SK-N-SH (cell line): ENCODE measurements at regions not wholly inside any gene's neighbourhood (a gene's known extent, or its start where the extent isn't known, plus 50 kb on each side); places are given as distances from the start of the nearest gene placed in this dataset.
"Not testable (repeated sequence)": the region's sequence is repeated elsewhere in the genome, so short reads cannot be mapped to it uniquely, and the experiment has no call there.

Experiments
- CTCF ChIA-PET: fragments of 300-600, 350-600 bp; formaldehyde crosslinking; extraction: SDS; loops from one replicate; lab custom pipeline; 2021; lab: Yijun Ruan, JAX
- POLR2A ChIA-PET: fragments of 350-600 bp; sonication (Branson Sonifier 250); formaldehyde crosslinking; extraction: SDS; loops from one replicate; lab custom pipeline; 2020; ENCODE audit warnings: antibody characterized with exemption, inconsistent platforms; lab: Yijun Ruan, JAX
- DNase-seq: peaks from one replicate; pipeline ENCODE4 v3.0.0; 2012
- H2AFZ ChIP-seq: fragments of 200-600 bp; sonication (generic); 2 replicates; pipeline ENCODE4 v1.8.1; 2016; ENCODE audit warnings: antibody characterized with exemption, mild to moderate bottlenecking, low read depth
- H3F3A ChIP-seq: fragments of 200-600 bp; sonication (generic); replicated peaks from 2 replicates; pipeline ENCODE3; 2016; ENCODE audit warnings: antibody characterized with exemption, mild to moderate bottlenecking; ENCODE audit not compliant: insufficient read depth
- H3K27ac ChIP-seq, 2 experiments: fragments of 200-500 bp in 1 of 2; fragments of 200-600 bp in 1 of 2; sonication (Bioruptor generic) in 1 of 2; sonication (generic), shearing (Covaris generic) in 1 of 2; 2 replicates each; pipeline versions ENCODE4 v1.5.1 to v1.6.1; 2014 to 2016; ENCODE audit warnings: low read depth in 2 of 2, inconsistent platforms in 1 of 2, low read length in 1 of 2, mild to moderate bottlenecking in 1 of 2, mixed read lengths in 1 of 2
- H3K27me3 ChIP-seq: fragments of 200-600 bp; sonication (generic), shearing (Covaris generic); 2 replicates; pipeline ENCODE4 v1.6.1; 2016; ENCODE audit warnings: mixed run types; ENCODE audit not compliant: insufficient read depth
- H3K36me3 ChIP-seq, 2 experiments: fragments of 200-500 bp in 1 of 2; fragments of 200-600 bp in 1 of 2; sonication (Bioruptor generic) in 1 of 2; sonication (generic) in 1 of 2; replicated peaks in 1 of 2; 2 replicates each; pipeline versions ENCODE3 to v1.5.1; 2014 to 2016; ENCODE audit warnings: low read length in 1 of 2, mild to moderate bottlenecking in 1 of 2; ENCODE audit not compliant: insufficient read depth in 2 of 2, control insufficient read depth in 1 of 2
- H3K4me1 ChIP-seq, 2 experiments: fragments of 200-500 bp in 1 of 2; fragments of 200-600 bp in 1 of 2; sonication (Bioruptor generic) in 1 of 2; sonication (generic), shearing (Covaris generic) in 1 of 2; 2 replicates each; pipeline versions ENCODE4 v1.5.1 to v1.6.1; 2014 to 2016; ENCODE audit warnings: low read depth in 1 of 2, low read length in 1 of 2, mixed run types in 1 of 2; ENCODE audit not compliant: insufficient read depth in 2 of 2, control insufficient read depth in 1 of 2
- H3K4me2 ChIP-seq: fragments of 200-600 bp; sonication (generic), shearing (Covaris generic); 2 replicates; pipeline ENCODE4 v1.6.1; 2017; ENCODE audit warnings: mixed run types
- H3K4me3 ChIP-seq, 2 experiments: fragments of 200-500 bp in 1 of 2; fragments of 200-600 bp in 1 of 2; sonication (Bioruptor generic) in 1 of 2; sonication (generic), shearing (Covaris generic) in 1 of 2; 2 replicates each; pipeline versions ENCODE4 v1.5.1 to v1.8.1; 2014 to 2016; ENCODE audit warnings: low read depth in 2 of 2, inconsistent platforms in 1 of 2, low read length in 1 of 2, mild to moderate bottlenecking in 1 of 2, mixed read lengths in 1 of 2, moderate library complexity in 1 of 2
- H3K79me2 ChIP-seq: fragments of 200-600 bp; sonication (generic); 2 replicates; pipeline ENCODE4 v1.8.1; 2017; ENCODE audit warnings: mild to moderate bottlenecking; ENCODE audit not compliant: insufficient read depth
- H3K9ac ChIP-seq: fragments of 200-600 bp; sonication (generic); 2 replicates; pipeline ENCODE4 v1.6.1; 2017; ENCODE audit warnings: mixed run types
- H3K9me2 ChIP-seq: fragments of 200-600 bp; sonication (generic); 2 replicates; pipeline ENCODE4 v1.6.1; 2017; ENCODE audit warnings: mixed run types
- H3K9me3 ChIP-seq: fragments of 200-600 bp; sonication (generic); 2 replicates; pipeline ENCODE4 v1.6.1; 2017; ENCODE audit warnings: mixed run types, mild to moderate bottlenecking, moderate library complexity
- H4K20me1 ChIP-seq: fragments of 200-600 bp; sonication (generic); 2 replicates; pipeline ENCODE4 v1.6.1; 2017; ENCODE audit warnings: mild to moderate bottlenecking, mixed run types; ENCODE audit not compliant: insufficient read depth
- CHD2 ChIP-seq: fragments of 150-350 bp; IDR thresholded peaks from 2 replicates; pipeline ENCODE4 v1.6.1; 2018; ENCODE audit warnings: low read length; ENCODE audit not compliant: partially characterized antibody
- EP300 ChIP-seq, 2 experiments: IDR thresholded peaks; 2 replicates each; pipeline versions ENCODE4 v1.4.0 to v1.6.1; 2012; ENCODE audit warnings: borderline replicate concordance in 1 of 2, low read depth in 1 of 2, low read length in 1 of 2
- EZH2phosphoT487 ChIP-seq: fragments of 200-600 bp; sonication (generic); IDR thresholded peaks from 2 replicates; pipeline ENCODE4 v1.6.1; 2017; ENCODE audit warnings: low read depth, mixed run types, mild to moderate bottlenecking, antibody characterized with exemption, moderate library complexity, borderline replicate concordance
- FOSL2 ChIP-seq: IDR thresholded peaks from 2 replicates; pipeline ENCODE4 v1.4.0; 2012; ENCODE audit warnings: low read depth, mild to moderate bottlenecking, moderate library complexity, borderline replicate concordance
- FOXJ3 ChIP-seq: sonication (generic); formaldehyde crosslinking; IDR thresholded peaks from 2 replicates; pipeline ENCODE4 v1.5.1; 2020; ENCODE audit warnings: mild to moderate bottlenecking, missing genetic modification reagents
- FOXM1 ChIP-seq: IDR thresholded peaks from 2 replicates; pipeline ENCODE4 v1.4.0; 2012; ENCODE audit warnings: low read depth, mild to moderate bottlenecking
- GABPA ChIP-seq: IDR thresholded peaks from 2 replicates; pipeline ENCODE4 v1.4.0; 2012; ENCODE audit warnings: low read depth, mild to moderate bottlenecking
- GATA2 ChIP-seq: sonication (generic); formaldehyde crosslinking; IDR thresholded peaks from 2 replicates; pipeline ENCODE4 v1.5.0; 2020; ENCODE audit warnings: mild to moderate bottlenecking, missing genetic modification reagents
- IRF3 ChIP-seq: fragments of 150-350 bp; IDR thresholded peaks from 2 replicates; pipeline ENCODE4 v1.6.1; 2016; ENCODE audit warnings: mild to moderate bottlenecking, low read depth, low read length
- JUND ChIP-seq: IDR thresholded peaks from 2 replicates; pipeline ENCODE4 v1.4.0; 2012
- MAX ChIP-seq: IDR thresholded peaks from 2 replicates; pipeline ENCODE4 v1.4.0; 2012; ENCODE audit warnings: low read depth
- MEF2A ChIP-seq: IDR thresholded peaks from 2 replicates; pipeline ENCODE4 v1.4.0; 2012; ENCODE audit warnings: low read depth, borderline replicate concordance
- NFIC ChIP-seq: IDR thresholded peaks from 2 replicates; pipeline ENCODE4 v1.4.0; 2012; ENCODE audit warnings: borderline replicate concordance
- NRF1 ChIP-seq: IDR thresholded peaks from 2 replicates; pipeline ENCODE4 v1.6.1; 2012; ENCODE audit warnings: low read depth, mild to moderate bottlenecking, low read length
- PBX3 ChIP-seq: IDR thresholded peaks from 2 replicates; pipeline ENCODE4; 2012
- POLR2AphosphoS5 ChIP-seq: IDR thresholded peaks from 2 replicates; pipeline ENCODE4 v1.6.1; 2012; ENCODE audit warnings: low read depth, low read length
- RAD21 ChIP-seq: IDR thresholded peaks from 2 replicates; pipeline ENCODE4 v1.6.1; 2012; ENCODE audit warnings: mild to moderate bottlenecking, low read length
- RFX5 ChIP-seq: IDR thresholded peaks from 2 replicates; pipeline ENCODE4 v1.6.1; 2012; ENCODE audit warnings: mild to moderate bottlenecking, improper control_type of control experiment, low read length
- RXRA ChIP-seq: IDR thresholded peaks from 2 replicates; pipeline ENCODE4 v1.4.0; 2012; ENCODE audit warnings: low read depth, mild to moderate bottlenecking, borderline replicate concordance
- SMC3 ChIP-seq: IDR thresholded peaks from 2 replicates; pipeline ENCODE4 v1.6.1; 2012; ENCODE audit warnings: low read depth, low read length, improper control_type of control experiment
- TAF1 ChIP-seq: IDR thresholded peaks from 2 replicates; pipeline ENCODE4 v1.6.1; 2012; ENCODE audit warnings: low read depth, mild to moderate bottlenecking, low read length, moderate library complexity, borderline replicate concordance
- TCF12 ChIP-seq: IDR thresholded peaks from 2 replicates; pipeline ENCODE4 v1.4.0; 2012
- TEAD4 ChIP-seq: IDR thresholded peaks from 2 replicates; pipeline ENCODE4 v1.4.0; 2012; ENCODE audit warnings: mild to moderate bottlenecking, borderline replicate concordance; ENCODE audit not compliant: insufficient read depth
- YY1 ChIP-seq: IDR thresholded peaks from 2 replicates; pipeline ENCODE4 v1.4.0; 2012; ENCODE audit warnings: low read depth, mild to moderate bottlenecking
- WGBS: methylation state at CpG from one replicate; pipeline ENCODE4 v1.1.6; 2017; ENCODE audit warnings: low lambda C conversion rate; 5-methylcytosine and 5-hydroxymethylcytosine counted together

- Histone ChIP-seq H3K9me2 (no peaks in the 10 kb centered on the region), H3K4me2 (no peak overlapping the region), H3K27ac (no peak overlapping the region), H3F3A (no peaks in the 10 kb centered on the region), H3K9me3 (no peaks in the 10 kb centered on the region), H3K27me3 (no peaks in the 10 kb centered on the region), H3K4me1 (no peaks in the 10 kb centered on the region), H2AFZ (no peak overlapping the region), H3K4me3 (no peak overlapping the region), H3K79me2 (no peaks in the 10 kb centered on the region), H3K36me3 (no peaks in the 10 kb centered on the region), H3K9ac (no peak overlapping the region), H4K20me1 (no peaks in the 10 kb centered on the region)
- WGBS, result 4% methylated on average over 2 of the region's 3 CpGs
- no peak for DNase-seq
- TF ChIP-seq SMC3, result no peak
- TF ChIP-seq EZH2phosphoT487, result no peak
- no peak for TF ChIP-seq IRF3
- TF ChIP-seq NRF1, result no peak
- no peak for TF ChIP-seq TCF12
- no peak for TF ChIP-seq GABPA
- TF ChIP-seq YY1, result no peak
- no peak for TF ChIP-seq GATA2 (CRISPR knock-in tag)
- no peak for TF ChIP-seq POLR2AphosphoS5
- TF ChIP-seq EP300 (IDR thresholded peaks at IDR 0.05; ENCODE audit: borderline replicate concordance in 1 of 2, low read depth in 1 of 2, low read length in 1 of 2), result no peak
- no peak for TF ChIP-seq TAF1
- TF ChIP-seq NFIC, result no peak
- no peak for TF ChIP-seq RFX5
- TF ChIP-seq FOXM1, result no peak
- TF ChIP-seq MEF2A, result no peak
- CTCF ChIA-PET, result interaction anchor here (1.3 kb wide), 1 partner anchor 21 kb away, joined by 3 read pairs; no protein-coding TSS in a partner anchor
- POLR2A ChIA-PET, result no interaction called here
Observed at GRCh38 chr3:173214576-173214975, 73.5 kb upstream of the SPATA16 start.

GRCh38 chr3:173199568-173199967 is 58.5 kb upstream of the SPATA16 start:
- Histone ChIP-seq H2AFZ (no peak overlapping the region), H3K27me3 (no peaks in the 10 kb centered on the region), H3K4me2 (no peak overlapping the region), H3K9me3 (no peaks in the 10 kb centered on the region), H3K27ac (no peak overlapping the region), H3K9ac (no peak overlapping the region), H3K9me2 (no peaks in the 10 kb centered on the region), H3K4me1 (no peaks in the 10 kb centered on the region), H3F3A (no peaks in the 10 kb centered on the region), H3K79me2 (no peaks in the 10 kb centered on the region), H3K4me3 (no peak overlapping the region), H3K36me3 (no peaks in the 10 kb centered on the region), H4K20me1 (no peaks in the 10 kb centered on the region)
- TF ChIP-seq JUND, result no peak
- no peak for TF ChIP-seq MAX
- no peak for TF ChIP-seq FOXJ3 (CRISPR knock-in tag)
- no peak for TF ChIP-seq NRF1
- TF ChIP-seq RXRA, result no peak
- no peak for TF ChIP-seq FOSL2
- TF ChIP-seq TEAD4, result no peak
- no peak for TF ChIP-seq EP300 (IDR thresholded peaks at IDR 0.05; ENCODE audit: borderline replicate concordance in 1 of 2, low read depth in 1 of 2, low read length in 1 of 2)
- no peak for TF ChIP-seq CHD2
- no peak for TF ChIP-seq NFIC
- no peak for TF ChIP-seq FOXM1
- TF ChIP-seq RAD21, result no peak
- no peak for TF ChIP-seq MEF2A
- TF ChIP-seq PBX3, result no peak
- no peak for DNase-seq
- ChIA-PET CTCF (no interaction called here), POLR2A (no interaction called here)

GRCh38 chr3:173194868-173195267 is 53.8 kb upstream of the SPATA16 start:
- 28% methylated on average over 2 of the region's 2 CpGs for WGBS
- CTCF ChIA-PET, H3K9ac ChIP-seq, H3K79me2 ChIP-seq, H3K27me3 ChIP-seq, DNase-seq, H2AFZ ChIP-seq, H3K9me3 ChIP-seq, POLR2A ChIA-PET, H3K4me3 ChIP-seq, H4K20me1 ChIP-seq, H3F3A ChIP-seq, H3K36me3 ChIP-seq, H3K27ac ChIP-seq, H3K4me2 ChIP-seq, H3K9me2 ChIP-seq, H3K4me1 ChIP-seq: not testable (repeated sequence)
